RWPE1 (cell line): ENCODE measurements at regions not wholly inside any gene's neighbourhood (a gene's known extent, or its start where the extent isn't known, plus 50 kb on each side); places are given as distances from the start of the nearest gene placed in this dataset.

ENCODE experiments used
- CTCF ChIA-PET: fragments of 350-600 bp; sonication (Branson Sonifier 250); formaldehyde crosslinking; extraction: SDS; loops from one replicate; lab custom pipeline; 2021; lab: Yijun Ruan, JAX
- POLR2A ChIA-PET: fragments of 400-600 bp; formaldehyde crosslinking; extraction: SDS; loops from one replicate; lab custom pipeline; 2020; ENCODE audit warnings: antibody characterized with exemption; ENCODE audit not compliant: low non-redundant PET; lab: Yijun Ruan, JAX
- DNase-seq: peaks from one replicate; pipeline ENCODE4 v3.0.0; 2012; ENCODE audit warnings: low spot score
- H3K27ac ChIP-seq: fragments of 450-650 bp; 2 replicates; pipeline ENCODE4 v1.5.1; 2017
- TF ChIP-seq, protein P1 (sequence below): fragments of 450-650 bp; conservative IDR thresholded peaks from 2 replicates; pipeline ENCODE4 v1.5.1; 2017; ENCODE audit warnings: low read depth, mild to moderate bottlenecking

DNA sequence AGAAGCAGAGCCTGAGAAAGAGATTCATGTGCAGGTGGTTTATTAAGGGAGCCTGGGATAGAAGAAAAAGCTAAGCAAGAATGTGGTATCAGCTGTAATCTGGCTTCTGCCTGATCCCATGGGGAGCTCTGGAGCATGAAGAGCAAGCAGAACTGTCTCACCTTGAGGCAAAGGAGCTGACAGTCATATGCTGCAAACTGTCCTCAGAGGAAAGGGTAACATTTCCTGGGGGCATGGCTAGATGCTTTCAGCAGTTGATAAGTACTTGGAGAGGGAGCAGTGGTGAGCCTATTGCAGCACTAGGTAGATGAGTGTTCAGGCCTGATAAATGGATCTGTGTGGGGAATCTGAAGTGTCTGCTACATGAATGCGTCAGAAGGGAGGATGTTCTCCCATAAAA is 621.5 kb upstream of the BTBD3 start:
- DNase-seq, result no peak
- POLR2A ChIA-PET, result no interaction called here
- TF ChIP-seq, protein P1, sequence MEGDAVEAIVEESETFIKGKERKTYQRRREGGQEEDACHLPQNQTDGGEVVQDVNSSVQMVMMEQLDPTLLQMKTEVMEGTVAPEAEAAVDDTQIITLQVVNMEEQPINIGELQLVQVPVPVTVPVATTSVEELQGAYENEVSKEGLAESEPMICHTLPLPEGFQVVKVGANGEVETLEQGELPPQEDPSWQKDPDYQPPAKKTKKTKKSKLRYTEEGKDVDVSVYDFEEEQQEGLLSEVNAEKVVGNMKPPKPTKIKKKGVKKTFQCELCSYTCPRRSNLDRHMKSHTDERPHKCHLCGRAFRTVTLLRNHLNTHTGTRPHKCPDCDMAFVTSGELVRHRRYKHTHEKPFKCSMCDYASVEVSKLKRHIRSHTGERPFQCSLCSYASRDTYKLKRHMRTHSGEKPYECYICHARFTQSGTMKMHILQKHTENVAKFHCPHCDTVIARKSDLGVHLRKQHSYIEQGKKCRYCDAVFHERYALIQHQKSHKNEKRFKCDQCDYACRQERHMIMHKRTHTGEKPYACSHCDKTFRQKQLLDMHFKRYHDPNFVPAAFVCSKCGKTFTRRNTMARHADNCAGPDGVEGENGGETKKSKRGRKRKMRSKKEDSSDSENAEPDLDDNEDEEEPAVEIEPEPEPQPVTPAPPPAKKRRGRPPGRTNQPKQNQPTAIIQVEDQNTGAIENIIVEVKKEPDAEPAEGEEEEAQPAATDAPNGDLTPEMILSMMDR, result no peak
- CTCF ChIA-PET, result no interaction called here
- H3K27ac ChIP-seq, result no peak overlapping the region

DNA sequence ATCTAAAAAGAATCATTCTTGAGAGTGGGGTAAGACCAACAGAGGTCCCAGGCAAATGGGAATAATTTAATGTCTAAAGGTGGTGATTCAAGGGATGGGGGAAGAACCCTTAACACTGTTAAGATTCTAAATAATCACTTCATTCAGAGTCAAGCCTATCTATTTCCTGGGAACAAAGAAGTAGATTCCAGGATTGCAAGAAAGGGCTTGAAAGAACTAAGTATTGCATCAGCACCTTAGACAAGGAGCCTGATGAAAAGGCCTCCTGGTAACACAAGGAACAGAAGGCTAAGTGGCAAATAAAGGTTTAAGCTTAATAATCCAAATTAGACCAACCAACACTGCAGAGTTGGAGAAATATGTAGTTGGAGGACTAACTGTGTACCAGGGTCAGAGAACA is 620.7 kb upstream of the BTBD3 start:
- no peak overlapping the region for H3K27ac ChIP-seq
- ChIA-PET POLR2A (no interaction called here), CTCF (no interaction called here)
- DNase-seq, result no peak
- TF ChIP-seq, protein P1, result no peak

DNA sequence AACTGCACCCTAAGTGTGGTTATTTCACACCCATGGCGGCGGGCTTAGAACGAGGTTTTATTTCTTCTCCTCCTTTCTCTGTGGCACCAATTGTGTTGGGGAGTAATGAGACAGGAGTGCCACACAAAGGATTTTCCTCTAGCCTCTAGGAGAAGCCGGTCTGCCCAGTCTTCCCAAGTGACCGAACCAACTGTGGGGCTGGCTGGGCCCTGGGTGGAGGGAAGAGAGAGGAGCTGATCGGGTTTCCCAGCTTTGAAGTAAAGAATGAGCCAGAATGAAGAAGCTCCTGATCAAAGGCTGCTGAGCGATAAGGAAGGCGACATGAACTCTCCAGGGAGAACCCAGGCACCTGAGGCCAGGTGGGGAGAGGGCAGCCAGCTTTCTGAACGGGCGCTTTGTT is 616.0 kb upstream of the BTBD3 start:
- no peak overlapping the region for H3K27ac ChIP-seq
- DNase-seq, result no peak
- TF ChIP-seq, protein P1, result no peak
- ChIA-PET CTCF (no interaction called here), POLR2A (no interaction called here)

DNA sequence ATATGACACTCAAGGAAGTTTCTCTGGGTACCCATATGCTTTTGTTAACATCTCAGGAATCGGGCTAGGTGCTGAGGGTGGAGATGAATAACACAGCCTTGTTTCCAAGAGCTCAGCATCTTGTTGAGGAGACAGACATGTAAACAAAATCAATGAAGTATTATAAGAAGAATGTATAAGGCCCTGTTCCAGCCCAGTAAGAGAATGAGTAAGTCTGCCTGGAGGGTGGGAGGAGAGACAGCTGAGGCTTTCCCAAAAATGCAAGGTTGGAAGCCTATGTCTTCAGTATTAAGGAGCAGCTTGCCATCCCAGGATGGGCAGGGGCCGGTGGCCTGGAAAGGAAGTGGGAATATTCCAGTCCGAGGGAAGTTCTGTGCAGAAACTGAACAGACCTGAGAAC is 615.3 kb upstream of the BTBD3 start:
- CTCF ChIA-PET, result no interaction called here

DNA sequence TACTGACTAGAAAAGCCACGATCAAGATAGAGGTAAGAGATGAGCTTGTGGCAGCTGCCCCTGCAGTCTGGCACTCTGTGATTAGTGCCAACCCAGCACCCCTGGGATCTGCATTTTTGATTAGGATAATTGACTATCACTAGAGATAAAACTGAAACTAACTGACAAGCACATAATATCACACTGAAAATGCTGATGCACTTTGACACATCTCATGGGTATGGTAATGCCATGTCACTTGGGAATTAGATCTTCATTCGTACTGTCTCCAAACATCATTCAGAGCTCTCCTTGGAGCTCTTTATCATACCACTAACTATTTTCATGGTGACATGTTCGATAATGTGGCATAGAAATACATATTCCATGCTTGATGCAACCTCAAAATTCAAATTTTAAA is 612.9 kb upstream of the BTBD3 start:
- no peak overlapping the region for H3K27ac ChIP-seq

More for the DNA sequence above, 615.3 kb upstream of the BTBD3 start:
- TF ChIP-seq, protein P1, result no peak
- no peak overlapping the region for H3K27ac ChIP-seq
- DNase-seq, result no peak
- POLR2A ChIA-PET, result no interaction called here

DNA sequence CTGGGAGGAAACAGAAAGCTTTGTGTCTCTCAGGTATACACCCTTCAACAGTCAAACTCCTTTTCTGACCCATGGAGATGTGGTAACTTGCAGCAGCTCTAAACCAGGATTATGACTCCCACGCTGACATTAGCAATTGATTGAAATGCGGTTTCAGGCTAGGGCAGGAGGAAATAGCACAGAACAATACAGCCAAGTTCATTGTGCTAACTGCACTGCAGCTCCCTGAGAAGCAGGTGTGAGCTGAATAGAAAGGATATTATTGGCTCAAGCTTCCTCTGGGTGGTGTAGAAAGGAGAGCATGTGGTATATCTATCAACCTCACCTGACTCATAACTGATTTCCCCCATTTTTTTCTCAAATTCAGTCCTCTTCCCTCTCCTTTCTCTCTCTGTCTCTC is 612.3 kb upstream of the BTBD3 start:
- ChIA-PET POLR2A (no interaction called here), CTCF (no interaction called here)

More for the DNA sequence above, 612.9 kb upstream of the BTBD3 start:
- DNase-seq, result no peak
- ChIA-PET POLR2A (no interaction called here), CTCF (no interaction called here)
- TF ChIP-seq, protein P1, result no peak

More for the DNA sequence above, 612.3 kb upstream of the BTBD3 start:
- no peak for DNase-seq
- H3K27ac ChIP-seq, result no peak overlapping the region
- TF ChIP-seq, protein P1, result no peak
